HUES48 (cell line): ENCODE measurements at regions not wholly inside any gene's neighbourhood (a gene's known extent, or its start where the extent isn't known, plus 50 kb on each side); places are given as distances from the start of the nearest gene placed in this dataset.

ENCODE experiments used
- H3K27ac ChIP-seq: one replicate; pipeline ENCODE4 v1.7.0; 2013; ENCODE audit warnings: low read depth, low read length, inconsistent platforms
- H3K27me3 ChIP-seq: 2 replicates; pipeline ENCODE4 v1.6.1; 2013; ENCODE audit warnings: mild to moderate bottlenecking, low read length; ENCODE audit not compliant: control insufficient read depth, insufficient read depth
- H3K36me3 ChIP-seq: 2 replicates; pipeline ENCODE4 v1.6.1; 2013; ENCODE audit warnings: low read length; ENCODE audit not compliant: control insufficient read depth, insufficient read depth
- H3K4me1 ChIP-seq: 2 replicates; pipeline ENCODE4 v1.6.1; 2013; ENCODE audit warnings: mild to moderate bottlenecking, low read length; ENCODE audit not compliant: control insufficient read depth, insufficient read depth
- H3K4me3 ChIP-seq: 2 replicates; pipeline ENCODE4 v1.5.1; 2013; ENCODE audit warnings: mild to moderate bottlenecking, low read depth, low read length
- H3K9ac ChIP-seq: 2 replicates; pipeline ENCODE4 v1.6.1; 2013; ENCODE audit warnings: mild to moderate bottlenecking, low read depth, low read length, moderate library complexity
- H3K9me3 ChIP-seq: 2 replicates; pipeline ENCODE4 v1.6.1; 2013; ENCODE audit warnings: low read length; ENCODE audit not compliant: control insufficient read depth, insufficient read depth

- no peaks in the 10 kb centered on the region for H3K27me3 ChIP-seq
- no peak overlapping the region for H3K27ac ChIP-seq
- H3K36me3 ChIP-seq = no peaks in the 10 kb centered on the region
- H3K9ac ChIP-seq = no peak overlapping the region
- H3K4me1 ChIP-seq = no peaks in the 10 kb centered on the region
- no peak overlapping the region for H3K4me3 ChIP-seq
- no peaks in the 10 kb centered on the region for H3K9me3 ChIP-seq
Measured at GRCh38 chr1:184244962-184245361, 141.9 kb upstream of the C1orf21 start.

DNA sequence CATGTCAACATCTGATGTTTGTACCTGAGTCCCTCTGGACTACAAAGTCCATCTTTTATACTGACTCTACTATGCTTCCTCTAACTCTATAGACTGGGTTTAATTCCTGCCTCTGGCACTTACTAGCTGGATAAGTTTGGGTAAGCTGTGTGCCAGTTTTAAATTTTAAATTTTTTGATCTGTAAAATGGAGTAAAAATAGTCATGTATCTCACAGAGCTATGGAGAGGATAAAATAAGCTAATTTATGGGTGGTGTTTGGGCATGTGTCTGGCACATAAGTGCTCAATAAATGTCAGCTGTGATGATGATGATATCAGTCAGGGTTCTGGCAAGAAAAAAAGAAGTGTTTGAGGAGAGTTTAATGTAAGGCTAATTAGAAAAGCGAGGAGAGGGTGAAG lies 139.2 kb upstream of the C1orf21 start:
- Histone ChIP-seq H3K36me3 (no peaks in the 10 kb centered on the region), H3K4me1 (no peaks in the 10 kb centered on the region), H3K4me3 (no peak overlapping the region), H3K27me3 (no peaks in the 10 kb centered on the region), H3K9ac (no peak overlapping the region), H3K9me3 (no peaks in the 10 kb centered on the region), H3K27ac (no peak overlapping the region)

- Histone ChIP-seq H3K27me3 (no peaks in the 10 kb centered on the region), H3K36me3 (no peaks in the 10 kb centered on the region), H3K4me3 (no peak overlapping the region), H3K9ac (no peak overlapping the region), H3K27ac (no peak overlapping the region), H3K4me1 (no peaks in the 10 kb centered on the region), H3K9me3 (no peaks in the 10 kb centered on the region)
Measured at GRCh38 chr1:184253921-184254320, 132.9 kb upstream of the C1orf21 start.

DNA sequence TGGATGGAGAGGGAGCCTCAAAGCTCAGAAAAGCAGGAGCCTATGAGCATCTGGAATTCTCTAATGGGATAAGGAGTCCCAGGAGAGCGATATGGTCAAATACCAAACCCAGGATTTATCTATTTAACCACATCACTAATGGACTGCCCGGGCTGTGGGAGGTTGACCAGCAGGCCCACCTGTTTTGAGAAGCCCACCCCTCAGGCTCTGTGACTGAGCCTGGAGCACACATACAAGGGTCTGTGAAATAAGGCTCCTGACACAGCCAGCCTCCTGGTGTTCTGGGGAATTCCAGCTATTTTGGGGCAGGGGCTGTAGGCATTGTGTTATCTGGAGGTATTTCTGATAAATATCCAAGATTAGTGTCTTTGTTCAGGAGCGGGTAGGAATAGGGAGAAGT lies 132.0 kb upstream of the C1orf21 start:
- Histone ChIP-seq H3K27me3 (no peaks in the 10 kb centered on the region), H3K4me1 (no peaks in the 10 kb centered on the region), H3K27ac (no peak overlapping the region), H3K4me3 (no peak overlapping the region), H3K36me3 (no peaks in the 10 kb centered on the region), H3K9me3 (no peaks in the 10 kb centered on the region), H3K9ac (no peak overlapping the region)

GRCh38 chr1:184255560-184255959 lies 131.3 kb upstream of the C1orf21 start:
- H3K36me3 ChIP-seq = no peaks in the 10 kb centered on the region

GRCh38 chr1:184257873-184258272 lies 129.0 kb upstream of the C1orf21 start:
- Histone ChIP-seq H3K9me3 (no peaks in the 10 kb centered on the region), H3K4me3 (no peak overlapping the region), H3K36me3 (no peaks in the 10 kb centered on the region), H3K9ac (no peak overlapping the region), H3K27ac (no peak overlapping the region), H3K4me1 (no peaks in the 10 kb centered on the region), H3K27me3 (no peaks in the 10 kb centered on the region)

More at GRCh38 chr1:184255560-184255959, 131.3 kb upstream of the C1orf21 start:
- Histone ChIP-seq H3K27me3 (no peaks in the 10 kb centered on the region), H3K27ac (no peak overlapping the region), H3K4me3 (no peak overlapping the region), H3K9ac (no peak overlapping the region), H3K9me3 (no peaks in the 10 kb centered on the region), H3K4me1 (no peaks in the 10 kb centered on the region)

GRCh38 chr1:184258525-184258924 lies 128.3 kb upstream of the C1orf21 start:
- H3K36me3 ChIP-seq = no peaks in the 10 kb centered on the region
- no peaks in the 10 kb centered on the region for H3K27me3 ChIP-seq
- H3K4me1 ChIP-seq = no peaks in the 10 kb centered on the region
- no peak overlapping the region for H3K9ac ChIP-seq
- H3K27ac ChIP-seq = no peak overlapping the region
- H3K4me3 ChIP-seq = no peak overlapping the region
- no peaks in the 10 kb centered on the region for H3K9me3 ChIP-seq

- no peaks in the 10 kb centered on the region for H3K36me3 ChIP-seq
- no peak overlapping the region for H3K9ac ChIP-seq
- H3K27me3 ChIP-seq = no peaks in the 10 kb centered on the region
- H3K4me1 ChIP-seq = no peaks in the 10 kb centered on the region
- no peak overlapping the region for H3K4me3 ChIP-seq
- H3K9me3 ChIP-seq = no peaks in the 10 kb centered on the region
- no peak overlapping the region for H3K27ac ChIP-seq
Measured at GRCh38 chr1:184260382-184260781, 126.4 kb upstream of the C1orf21 start.

DNA sequence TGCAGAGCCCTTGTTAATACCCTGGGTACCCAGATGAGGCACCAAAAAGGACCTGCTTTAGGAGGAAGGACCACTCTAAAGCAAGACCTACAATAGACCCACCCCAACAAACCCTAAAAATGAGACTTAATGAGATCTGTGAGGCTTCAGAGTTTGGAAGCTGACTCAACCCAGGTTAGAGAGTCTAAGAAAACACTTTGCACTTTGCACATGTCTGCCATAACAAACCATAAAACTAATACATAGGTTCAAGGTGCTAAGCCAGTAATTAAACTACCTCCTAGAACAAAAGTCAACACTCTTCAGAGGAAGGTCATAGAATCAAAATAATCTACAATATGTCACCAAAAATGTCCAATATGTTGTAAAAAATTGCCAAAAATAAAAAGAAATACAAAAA lies 124.7 kb upstream of the C1orf21 start:
- Histone ChIP-seq H3K27ac (no peak overlapping the region), H3K4me3 (no peak overlapping the region), H3K4me1 (no peaks in the 10 kb centered on the region), H3K27me3 (no peaks in the 10 kb centered on the region), H3K9me3 (no peaks in the 10 kb centered on the region), H3K9ac (no peak overlapping the region), H3K36me3 (no peaks in the 10 kb centered on the region)

DNA sequence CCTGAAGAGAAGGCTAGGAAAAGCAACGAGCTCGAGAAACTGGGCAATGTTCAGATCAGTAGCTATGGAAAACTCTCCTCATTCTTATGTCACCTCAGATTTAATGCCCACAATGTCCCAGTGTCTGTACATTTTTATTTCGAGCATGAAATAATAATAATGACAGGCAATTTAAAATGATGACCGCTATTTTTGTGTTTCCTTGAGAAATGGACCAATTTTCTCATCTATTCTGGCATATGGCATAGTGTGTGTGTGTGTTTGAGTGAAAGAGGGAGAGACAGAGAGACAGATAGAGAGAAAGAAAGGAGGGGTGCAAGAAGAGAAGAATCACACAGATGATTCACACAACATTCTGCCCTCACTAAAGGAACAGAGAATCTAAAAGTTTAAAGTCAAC lies 119.1 kb upstream of the C1orf21 start:
- no peaks in the 10 kb centered on the region for H3K9me3 ChIP-seq
- no peak overlapping the region for H3K27ac ChIP-seq
- peaks cover 25% of the 10 kb centered on the region for H3K4me1 ChIP-seq
- H3K27me3 ChIP-seq = no peaks in the 10 kb centered on the region
- no peak overlapping the region for H3K4me3 ChIP-seq
- H3K36me3 ChIP-seq = no peaks in the 10 kb centered on the region
- H3K9ac ChIP-seq = no peak overlapping the region

GRCh38 chr1:184270556-184270955 lies 116.3 kb upstream of the C1orf21 start:
- no peak overlapping the region for H3K9ac ChIP-seq
- no peak overlapping the region for H3K27ac ChIP-seq
- H3K36me3 ChIP-seq = no peaks in the 10 kb centered on the region

More at GRCh38 chr1:184270556-184270955, 116.3 kb upstream of the C1orf21 start:
- Histone ChIP-seq H3K27me3 (no peaks in the 10 kb centered on the region), H3K9me3 (no peaks in the 10 kb centered on the region), H3K4me1 (peaks cover 27% of the 10 kb centered on the region), H3K4me3 (no peak overlapping the region)
